IPS-20b (cell line): ENCODE measurements at regions not wholly inside any gene's neighbourhood (a gene's known extent, or its start where the extent isn't known, plus 50 kb on each side); places are given as distances from the start of the nearest gene placed in this dataset.

Experiments
- H3K27ac ChIP-seq: one replicate; pipeline ENCODE4 v1.5.1; 2013; ENCODE audit warnings: low read length
- H3K27me3 ChIP-seq: 2 replicates; pipeline ENCODE4 v1.6.1; 2013; ENCODE audit warnings: mild to moderate bottlenecking, low read length, inconsistent platforms; ENCODE audit not compliant: insufficient read depth
- H3K36me3 ChIP-seq: 2 replicates; pipeline ENCODE4 v1.6.1; 2013; ENCODE audit warnings: low read depth, mild to moderate bottlenecking, inconsistent platforms, low read length, moderate library complexity; ENCODE audit not compliant: insufficient read depth
- H3K4me1 ChIP-seq: 2 replicates; pipeline ENCODE4 v1.6.1; 2013; ENCODE audit warnings: mild to moderate bottlenecking, control low read depth, inconsistent platforms, low read length, moderate library complexity; ENCODE audit not compliant: insufficient read depth
- H3K4me3 ChIP-seq: 2 replicates; pipeline ENCODE4 v1.5.1; 2013; ENCODE audit warnings: mild to moderate bottlenecking, low read length, inconsistent platforms
- H3K9ac ChIP-seq: 2 replicates; pipeline ENCODE4 v1.6.1; 2013; ENCODE audit warnings: low read depth, mild to moderate bottlenecking, inconsistent platforms, low read length, moderate library complexity
- H3K9me3 ChIP-seq: 2 replicates; pipeline ENCODE4 v1.6.1; 2013; ENCODE audit warnings: mild to moderate bottlenecking, low read depth, low read length, inconsistent platforms; ENCODE audit not compliant: insufficient read depth

DNA sequence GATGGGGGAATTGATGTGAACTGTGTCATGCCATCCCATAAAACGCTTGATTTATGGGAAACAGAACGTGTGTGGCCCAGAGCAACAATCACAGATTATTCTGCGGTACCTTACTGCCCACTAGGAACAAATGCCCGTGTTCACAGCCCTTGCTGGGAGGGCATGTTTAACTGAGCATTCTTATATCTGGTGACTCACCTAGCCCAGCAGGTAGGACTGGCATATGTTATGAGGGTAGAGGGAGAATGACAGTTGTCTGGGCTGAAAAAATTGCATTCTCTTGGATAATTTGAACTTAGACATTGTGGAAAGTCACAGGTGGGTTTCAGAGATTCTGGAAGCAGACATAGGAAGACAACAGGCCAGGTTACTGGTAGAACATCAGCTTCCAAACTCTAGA lies 460.6 kb downstream of the DMRT2 start:
- Histone ChIP-seq H3K9me3 (no peaks in the 10 kb centered on the region), H3K9ac (no peak overlapping the region), H3K27me3 (no peaks in the 10 kb centered on the region), H3K4me1 (no peaks in the 10 kb centered on the region), H3K27ac (no peak overlapping the region), H3K36me3 (no peaks in the 10 kb centered on the region), H3K4me3 (no peak overlapping the region)

GRCh38 chr9:1513105-1513504 lies 462.9 kb downstream of the DMRT2 start:
- no peaks in the 10 kb centered on the region for H3K27me3 ChIP-seq

GRCh38 chr9:1514250-1514649 lies 464.1 kb downstream of the DMRT2 start:
- Histone ChIP-seq H3K4me3 (no peak overlapping the region), H3K9ac (no peak overlapping the region), H3K9me3 (no peaks in the 10 kb centered on the region), H3K27me3 (no peaks in the 10 kb centered on the region), H3K27ac (no peak overlapping the region), H3K36me3 (no peaks in the 10 kb centered on the region), H3K4me1 (no peaks in the 10 kb centered on the region)

More at GRCh38 chr9:1513105-1513504, 462.9 kb downstream of the DMRT2 start:
- H3K9me3 ChIP-seq, result no peaks in the 10 kb centered on the region
- no peak overlapping the region for H3K9ac ChIP-seq
- no peaks in the 10 kb centered on the region for H3K36me3 ChIP-seq
- no peak overlapping the region for H3K27ac ChIP-seq
- H3K4me1 ChIP-seq, result no peaks in the 10 kb centered on the region
- no peak overlapping the region for H3K4me3 ChIP-seq

DNA sequence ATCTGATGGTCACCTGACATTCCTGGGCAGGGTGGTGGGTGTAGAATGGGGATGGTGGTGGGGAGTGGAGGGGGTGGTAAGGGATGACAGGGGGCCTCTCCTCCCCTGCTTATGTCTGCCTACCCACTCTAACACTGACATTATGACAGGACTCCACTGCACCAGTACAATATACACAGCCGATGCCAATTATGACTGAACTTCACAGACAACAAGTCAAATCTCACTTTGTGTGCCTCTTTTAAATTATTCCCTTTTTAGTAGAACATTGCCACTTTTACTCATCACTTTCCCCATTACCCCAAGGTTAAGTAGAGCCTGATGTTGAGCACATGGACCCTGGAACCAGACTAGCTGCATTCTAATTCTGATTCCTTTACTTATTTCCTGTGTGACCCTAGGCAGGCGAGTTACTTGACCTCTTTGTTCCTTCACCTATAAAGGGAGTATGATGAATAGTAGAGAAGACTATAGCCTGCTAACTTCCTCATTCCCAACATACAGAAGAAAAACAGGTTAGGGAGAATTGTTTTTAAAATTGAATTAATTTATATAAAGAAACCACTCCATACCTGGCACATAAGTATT lies 464.7 kb downstream of the DMRT2 start:
- Histone ChIP-seq H3K36me3 (no peaks in the 10 kb centered on the region), H3K9ac (no peak overlapping the region), H3K27ac (no peak overlapping the region), H3K4me3 (no peak overlapping the region), H3K9me3 (no peaks in the 10 kb centered on the region), H3K4me1 (no peaks in the 10 kb centered on the region), H3K27me3 (no peaks in the 10 kb centered on the region)

DNA sequence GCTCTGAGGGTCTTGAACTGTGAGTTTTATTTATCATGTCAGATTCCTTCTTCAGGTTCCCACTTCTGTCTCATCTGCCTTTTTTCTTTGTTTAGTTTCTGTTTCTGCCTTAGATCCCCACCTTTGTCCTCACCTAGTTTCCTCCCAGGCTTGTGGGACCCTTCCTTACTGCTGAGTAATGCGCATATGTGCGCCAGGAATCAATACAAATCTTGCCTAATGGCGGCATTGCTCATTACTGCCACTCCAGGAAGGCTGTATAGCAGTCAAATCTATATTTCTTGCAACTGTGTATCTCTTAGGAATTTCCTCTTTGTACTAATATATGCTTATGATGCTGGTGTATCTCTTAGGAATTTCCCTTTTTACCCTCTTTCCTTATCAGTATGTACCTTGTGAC lies 465.4 kb downstream of the DMRT2 start:
- Histone ChIP-seq H3K27ac (no peak overlapping the region), H3K9me3 (no peaks in the 10 kb centered on the region), H3K4me1 (no peaks in the 10 kb centered on the region), H3K36me3 (no peaks in the 10 kb centered on the region), H3K27me3 (no peaks in the 10 kb centered on the region), H3K4me3 (no peak overlapping the region), H3K9ac (no peak overlapping the region)

- H3K27ac ChIP-seq, result no peak overlapping the region
- H3K36me3 ChIP-seq, result no peaks in the 10 kb centered on the region
- no peaks in the 10 kb centered on the region for H3K9me3 ChIP-seq
- H3K4me1 ChIP-seq, result no peaks in the 10 kb centered on the region
- H3K27me3 ChIP-seq, result no peaks in the 10 kb centered on the region
- no peak overlapping the region for H3K4me3 ChIP-seq
- no peak overlapping the region for H3K9ac ChIP-seq
Measured at GRCh38 chr9:1521547-1521946, 471.4 kb downstream of the DMRT2 start.

GRCh38 chr9:1522219-1522767 lies 472.1 kb downstream of the DMRT2 start:
- H3K4me1 ChIP-seq, result no peaks in the 10 kb centered on the region
- H3K9me3 ChIP-seq, result no peaks in the 10 kb centered on the region
- no peak overlapping the region for H3K4me3 ChIP-seq
- H3K27ac ChIP-seq, result no peak overlapping the region
- no peaks in the 10 kb centered on the region for H3K36me3 ChIP-seq
- H3K27me3 ChIP-seq, result no peaks in the 10 kb centered on the region
- no peak overlapping the region for H3K9ac ChIP-seq

DNA sequence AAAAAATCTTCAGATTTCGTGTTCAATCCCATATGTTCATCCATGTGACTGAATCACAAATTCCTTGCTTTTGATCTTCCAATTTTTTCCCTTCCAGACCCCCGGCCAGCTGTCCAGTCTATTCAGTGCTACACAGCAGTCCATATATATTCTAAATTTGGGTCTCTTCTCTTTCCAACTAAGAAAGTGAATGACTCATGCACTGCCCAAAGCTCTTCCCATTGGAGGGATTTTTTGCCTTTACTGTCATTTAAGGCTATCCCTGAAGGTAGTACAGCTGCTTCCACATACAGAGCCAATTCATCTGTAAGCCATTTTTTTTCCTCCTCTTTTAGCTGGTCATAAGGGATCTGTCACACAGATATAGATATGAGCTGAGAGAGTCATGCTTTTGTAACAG lies 478.3 kb downstream of the DMRT2 start:
- H3K27ac ChIP-seq, result no peak overlapping the region
- H3K4me3 ChIP-seq, result no peak overlapping the region
- no peaks in the 10 kb centered on the region for H3K36me3 ChIP-seq
- H3K9ac ChIP-seq, result no peak overlapping the region
- no peaks in the 10 kb centered on the region for H3K9me3 ChIP-seq
- no peaks in the 10 kb centered on the region for H3K27me3 ChIP-seq
- H3K4me1 ChIP-seq, result no peaks in the 10 kb centered on the region

DNA sequence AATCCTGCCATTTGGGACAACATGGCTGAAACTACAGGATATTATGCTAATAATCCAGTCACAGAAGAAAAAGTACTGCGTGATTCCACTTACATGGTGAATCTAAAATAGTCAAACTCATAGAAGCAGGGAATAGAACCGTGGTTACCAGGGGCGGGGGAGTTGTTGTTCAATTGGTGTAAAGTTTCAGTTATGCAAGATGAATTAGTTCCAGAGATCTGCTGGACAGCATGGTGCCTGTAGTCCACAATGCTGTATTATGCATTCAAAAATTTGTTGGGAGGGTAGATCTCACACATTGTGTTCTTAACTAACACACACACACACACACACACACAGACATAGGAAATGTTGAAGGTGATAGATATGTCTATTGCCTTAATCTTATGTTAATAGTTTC lies 480.5 kb downstream of the DMRT2 start:
- no peak overlapping the region for H3K9ac ChIP-seq
- H3K4me3 ChIP-seq, result no peak overlapping the region
- H3K9me3 ChIP-seq, result no peaks in the 10 kb centered on the region
- H3K4me1 ChIP-seq, result no peaks in the 10 kb centered on the region; the same call in 1 of the 2 replicates
- H3K27me3 ChIP-seq, result no peaks in the 10 kb centered on the region
- H3K27ac ChIP-seq, result no peak overlapping the region
- H3K36me3 ChIP-seq, result no peaks in the 10 kb centered on the region

DNA sequence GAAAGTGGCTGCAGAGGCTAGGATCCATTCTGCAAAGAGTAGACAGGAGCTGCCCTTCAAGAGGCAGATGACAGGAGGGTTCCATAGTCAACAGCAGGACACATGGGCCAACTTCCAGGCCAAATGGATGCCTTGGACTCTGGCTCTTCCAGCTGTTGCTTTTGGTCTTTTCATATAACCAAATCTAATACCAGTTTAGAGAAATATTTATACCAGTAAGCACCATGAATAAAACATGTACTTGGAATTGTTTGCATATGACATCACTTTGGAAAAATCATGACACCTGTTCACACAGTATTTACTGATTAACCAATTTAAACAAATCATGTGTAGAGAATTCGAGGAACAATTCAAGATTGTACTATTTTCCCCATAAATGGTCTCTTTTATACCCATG lies 481.3 kb downstream of the DMRT2 start:
- no peak overlapping the region for H3K27ac ChIP-seq
- no peak overlapping the region for H3K4me3 ChIP-seq
- H3K9me3 ChIP-seq, result no peaks in the 10 kb centered on the region
- no peaks in the 10 kb centered on the region for H3K36me3 ChIP-seq
- no peak overlapping the region for H3K9ac ChIP-seq
- no peaks in the 10 kb centered on the region for H3K27me3 ChIP-seq
- H3K4me1 ChIP-seq, result no peaks in the 10 kb centered on the region; the same call in 1 of the 2 replicates

- Histone ChIP-seq H3K9me3 (no peaks in the 10 kb centered on the region), H3K9ac (no peak overlapping the region), H3K36me3 (no peaks in the 10 kb centered on the region), H3K4me1 (no peaks in the 10 kb centered on the region; the same call in 1 of the 2 replicates), H3K27me3 (no peaks in the 10 kb centered on the region), H3K4me3 (no peak overlapping the region), H3K27ac (no peak overlapping the region)
Measured at GRCh38 chr9:1532171-1532570, 482.0 kb downstream of the DMRT2 start.

- Histone ChIP-seq H3K27me3 (no peaks in the 10 kb centered on the region), H3K9me3 (no peaks in the 10 kb centered on the region), H3K4me1 (no peaks in the 10 kb centered on the region; the same call in 1 of the 2 replicates), H3K4me3 (no peak overlapping the region), H3K27ac (no peak overlapping the region), H3K36me3 (no peaks in the 10 kb centered on the region), H3K9ac (no peak overlapping the region)
Measured at GRCh38 chr9:1535051-1535450, 480.1 kb upstream of the SMARCA2 start.
